HG03439 (cell line): ENCODE measurements at regions not wholly inside any gene's neighbourhood (a gene's known extent, or its start where the extent isn't known, plus 50 kb on each side); places are given as distances from the start of the nearest gene placed in this dataset.
"Not testable (repeated sequence)": the region's sequence is repeated elsewhere in the genome, so short reads cannot be mapped to it uniquely, and the experiment has no call there.

Source experiments
- ATAC-seq: cut with Tn5 transposase; IDR thresholded peaks from one replicate; pipeline ENCODE4 v1.9.1; 2021; ENCODE audit warnings: mild to moderate bottlenecking, moderate library complexity; ENCODE audit not compliant: unreplicated experiment

DNA sequence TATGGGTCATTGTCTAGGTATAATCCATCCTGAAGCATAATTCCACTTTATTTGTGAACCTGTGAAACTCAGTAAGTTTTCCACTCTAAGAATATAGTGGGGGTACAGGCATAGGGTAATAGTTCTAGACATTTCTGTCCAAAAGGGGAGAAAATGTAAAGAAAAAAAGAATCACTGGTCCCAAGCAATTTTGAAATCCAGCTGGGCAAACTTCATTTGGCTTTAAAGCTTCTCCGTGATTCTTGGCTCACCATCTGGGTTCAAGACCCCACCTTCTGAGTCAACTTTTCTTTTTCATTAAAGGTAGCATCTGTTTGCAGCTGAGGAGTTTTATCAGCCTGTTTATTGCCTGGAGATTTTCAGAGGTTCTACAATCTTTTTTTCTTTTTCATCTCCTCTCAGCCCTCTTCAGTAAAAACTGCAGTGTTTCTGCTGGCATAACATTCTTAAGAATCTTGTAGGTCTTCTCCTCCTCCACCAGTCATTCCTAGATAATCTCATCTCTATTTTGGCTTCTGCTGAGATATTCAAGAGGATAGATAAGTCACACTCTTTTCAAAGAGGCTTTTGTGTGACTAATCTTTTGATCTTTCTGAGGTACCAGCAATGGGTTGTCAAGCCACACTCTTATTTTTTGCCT is 126.1 kb upstream of the PITX1 start:
- ATAC-seq = no peak

- no peak for ATAC-seq
Observed at GRCh38 chr5:135159626-135160025, 125.6 kb upstream of the PITX1 start.

- ATAC-seq = no peak
Observed at GRCh38 chr5:135158982-135159381, 125.0 kb upstream of the PITX1 start.

GRCh38 chr5:135158314-135158697 is 124.3 kb upstream of the PITX1 start:
- ATAC-seq = no peak

DNA sequence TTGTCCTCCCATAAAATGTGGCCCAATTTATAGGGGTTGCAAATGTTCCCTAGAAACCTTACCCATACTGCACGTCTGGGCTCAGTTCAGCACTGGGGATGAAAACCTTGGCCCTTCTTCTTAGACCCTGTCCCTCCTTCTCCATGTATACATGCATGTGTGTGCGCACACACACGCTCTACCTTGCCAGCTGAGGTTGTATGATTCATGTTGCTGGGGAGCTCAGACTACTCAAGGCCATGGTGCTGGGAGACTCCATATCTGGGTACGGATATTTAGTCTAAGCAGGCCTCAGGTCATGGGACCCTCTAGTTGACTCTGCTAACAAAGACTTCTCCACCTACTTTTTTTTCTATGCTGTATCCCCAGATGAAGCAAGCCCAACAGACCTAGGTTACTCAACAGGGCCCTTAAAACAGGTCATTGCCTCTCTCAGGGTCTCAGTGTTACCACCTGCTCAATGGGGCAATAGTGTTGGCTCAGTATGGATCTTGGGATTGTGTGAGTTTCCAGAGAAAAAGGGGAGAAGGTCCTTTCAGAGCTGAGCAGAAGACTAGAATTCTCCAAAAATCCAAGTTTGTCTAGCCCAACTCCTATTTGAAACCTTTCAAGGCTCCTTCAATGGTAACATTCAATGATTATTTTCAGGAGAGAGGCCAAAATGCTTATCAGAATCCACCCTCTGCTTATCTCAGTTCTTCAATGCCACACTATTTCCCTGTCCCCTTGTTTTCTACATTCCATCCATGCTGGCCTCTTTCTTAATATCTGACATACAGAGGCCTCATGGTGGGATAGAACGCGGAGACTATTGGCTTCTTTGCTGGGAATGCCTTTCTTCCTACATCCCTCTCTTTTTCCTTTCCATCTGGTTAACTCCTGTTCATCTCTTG is 123.6 kb upstream of the PITX1 start:
- ATAC-seq = no peak

DNA sequence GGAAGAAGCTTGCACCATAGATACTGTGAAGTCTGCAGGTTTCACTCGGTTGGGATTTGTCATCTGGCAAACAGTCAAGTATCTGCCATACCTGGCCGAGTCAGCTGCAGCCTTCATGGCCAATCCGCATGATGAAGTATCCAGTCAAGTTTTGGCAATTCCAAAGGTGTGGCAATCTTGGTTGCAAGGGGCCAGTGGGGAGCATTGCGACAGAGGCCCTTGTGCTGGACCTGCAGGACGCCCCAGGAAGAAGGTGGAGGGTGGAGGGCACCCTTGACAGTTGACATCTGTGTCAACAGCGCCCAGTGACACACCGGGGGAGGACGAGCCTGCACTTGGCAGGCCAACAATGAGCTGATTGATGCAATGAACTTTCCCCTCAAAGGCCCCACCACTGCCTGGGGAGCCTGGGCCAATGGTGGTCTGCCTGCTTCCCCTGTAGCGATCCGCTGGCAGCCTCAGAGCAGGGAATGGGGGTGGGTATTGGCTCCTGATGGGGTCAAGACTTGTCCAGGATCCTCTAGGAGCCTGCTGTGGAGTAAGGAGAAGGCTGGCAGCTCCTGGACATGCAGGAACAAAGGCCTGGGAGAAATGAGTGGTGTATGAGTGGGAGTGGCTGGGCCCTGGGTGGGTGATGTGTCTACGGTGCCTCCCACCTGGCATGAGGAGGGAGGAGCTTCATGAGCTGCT is 122.8 kb upstream of the PITX1 start:
- no peak for ATAC-seq

DNA sequence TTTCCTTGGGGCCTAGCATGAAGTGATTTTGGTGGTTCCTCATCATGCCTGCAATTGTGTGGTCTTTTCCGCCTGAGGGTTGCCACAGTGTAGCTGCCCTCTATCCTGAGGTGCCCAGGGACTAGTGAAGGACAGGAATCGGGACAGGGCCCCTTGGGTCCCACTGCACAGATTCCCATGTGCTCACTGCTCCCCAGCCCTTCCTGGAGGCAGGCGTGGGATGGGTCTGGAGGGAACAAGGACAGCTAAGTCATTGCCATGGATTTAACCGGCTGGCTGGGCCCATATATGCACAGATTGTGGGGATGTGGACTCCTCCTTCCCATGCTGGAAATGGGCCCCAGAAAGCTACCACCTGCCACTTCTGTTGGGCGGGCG is 122.3 kb upstream of the PITX1 start:
- no peak for ATAC-seq

DNA sequence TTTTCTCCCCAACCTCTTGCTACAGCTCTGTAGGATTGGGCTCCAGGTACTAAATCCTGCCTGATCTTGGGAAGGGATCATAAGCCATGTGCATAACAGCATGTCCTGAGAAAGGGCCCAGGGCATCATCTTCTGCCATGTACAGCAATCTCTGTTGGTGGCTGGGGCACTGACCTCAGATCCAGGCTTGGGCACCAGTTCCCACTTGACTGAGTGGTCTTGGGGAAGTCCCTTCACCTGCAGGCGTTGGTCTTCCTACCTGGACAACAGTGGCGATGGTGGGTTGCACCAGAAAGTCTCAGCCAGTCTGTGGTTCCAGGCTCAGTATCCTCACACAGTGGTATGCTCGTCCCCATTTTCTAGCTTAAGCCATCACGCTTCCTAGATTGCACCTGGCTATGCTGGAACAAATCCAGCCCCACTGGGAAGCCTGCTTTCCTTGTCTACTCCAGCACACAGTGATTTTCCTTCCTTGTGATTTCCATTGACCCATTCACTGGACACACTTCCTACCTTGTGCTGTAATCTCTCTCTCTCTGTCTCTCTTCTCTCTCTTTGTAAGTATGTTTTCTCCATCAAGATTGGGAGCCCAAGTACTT is 121.7 kb upstream of the PITX1 start:
- ATAC-seq = no peak

DNA sequence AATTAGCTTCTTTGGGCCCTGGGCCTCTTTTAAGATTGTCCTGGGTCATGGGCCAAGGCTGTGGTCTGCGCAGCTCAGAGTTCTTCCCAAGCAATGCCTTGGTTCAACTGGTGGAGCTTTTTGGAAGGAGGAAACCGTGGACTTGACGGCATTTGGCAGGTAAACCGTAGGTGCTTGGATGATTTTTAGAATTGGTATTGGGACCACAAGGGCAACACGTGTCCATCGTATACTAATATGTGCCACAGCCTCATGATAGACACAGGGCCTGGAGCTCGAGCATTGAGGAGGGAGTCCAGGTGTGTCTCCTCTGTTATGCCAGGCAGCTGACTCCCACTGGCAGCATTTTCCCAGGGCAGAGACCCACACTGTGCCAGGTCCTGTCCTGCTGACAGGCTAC is 120.9 kb upstream of the PITX1 start:
- ATAC-seq = no peak

DNA sequence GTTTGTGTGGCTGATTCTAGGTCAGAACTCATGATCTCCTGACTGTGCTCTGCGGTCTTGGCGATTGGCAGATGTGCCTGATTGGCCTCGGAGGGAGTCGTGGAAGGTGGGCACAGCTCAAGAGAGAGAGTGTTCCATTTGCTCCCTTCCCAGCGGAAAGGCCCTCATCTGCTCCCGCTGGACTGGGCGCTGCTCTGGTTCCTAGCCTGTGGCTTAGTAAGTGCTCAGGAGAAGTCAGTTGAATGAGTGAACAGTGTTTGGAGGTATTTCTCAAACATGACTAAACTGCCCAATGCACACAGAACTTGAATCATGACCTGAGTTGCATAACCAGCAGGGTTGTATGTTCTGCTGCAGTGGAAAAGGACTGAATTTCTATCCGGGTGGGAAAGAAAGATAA is 120.2 kb upstream of the PITX1 start:
- no peak for ATAC-seq

DNA sequence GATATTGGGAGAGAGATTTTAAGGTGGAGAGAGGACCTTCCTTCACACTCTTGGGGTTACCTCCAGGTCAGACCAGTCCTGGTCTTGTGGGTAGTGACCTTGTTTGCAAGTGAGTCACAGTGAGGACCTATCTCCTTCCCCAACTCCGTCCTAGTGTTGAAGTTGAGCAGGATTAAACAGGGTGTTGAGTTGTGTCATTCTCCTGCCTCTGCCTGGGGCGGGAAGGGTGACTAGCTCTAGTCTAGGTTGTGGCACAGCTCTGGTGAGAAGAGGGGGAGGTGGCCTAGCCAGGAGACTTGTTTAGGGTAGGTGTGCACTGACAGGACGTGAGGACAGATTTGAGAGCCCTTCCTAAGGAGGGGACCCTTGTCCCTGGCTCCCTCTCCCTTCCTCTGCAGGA is 119.6 kb upstream of the PITX1 start:
- no peak for ATAC-seq

DNA sequence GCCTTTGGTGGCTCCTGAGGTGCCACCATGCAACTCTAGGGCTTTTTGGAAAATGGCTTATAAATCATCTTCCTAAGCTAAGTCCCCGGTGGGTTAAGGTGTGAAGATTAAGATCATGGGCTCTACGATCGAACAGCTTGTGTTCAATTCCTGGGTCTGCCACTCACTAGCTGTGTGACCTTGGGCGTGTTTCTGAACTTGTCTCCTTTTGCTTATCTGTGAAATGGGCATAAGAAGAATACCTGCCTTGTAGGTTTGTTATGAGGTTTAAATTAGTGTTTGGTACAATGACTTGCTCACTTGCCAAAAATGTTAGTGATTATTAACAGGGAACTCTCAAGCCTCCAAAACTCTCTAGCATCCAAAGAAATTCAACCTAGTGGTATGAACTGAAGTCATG is 119.2 kb upstream of the PITX1 start:
- ATAC-seq = no peak

DNA sequence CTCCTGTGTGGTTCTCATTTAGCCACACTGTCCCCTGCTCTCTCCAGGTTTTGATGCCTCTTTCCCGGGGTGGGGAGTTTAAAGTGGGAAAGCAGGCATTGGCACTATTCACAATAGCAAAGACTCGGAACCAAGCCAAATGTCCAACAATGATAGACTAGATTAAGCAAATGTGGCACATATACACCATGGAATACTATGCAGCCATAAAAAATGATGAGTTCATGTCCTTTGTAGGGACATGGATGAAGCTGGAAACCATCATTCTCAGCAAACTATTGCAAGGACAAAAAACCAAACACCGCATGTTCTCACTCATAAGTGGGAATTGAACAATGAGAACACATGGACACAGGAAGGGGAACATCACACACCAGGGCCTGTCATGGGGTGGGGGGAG is 117.6 kb upstream of the PITX1 start:
- not testable (repeated sequence) for ATAC-seq

- no peak for ATAC-seq
Observed at GRCh38 chr5:135151256-135151655, 117.2 kb upstream of the PITX1 start.

- no peak for ATAC-seq
Observed at GRCh38 chr5:135150767-135151166, 116.7 kb upstream of the PITX1 start.

- ATAC-seq = no peak
Observed at GRCh38 chr5:135149956-135150723, 116.1 kb upstream of the PITX1 start.

DNA sequence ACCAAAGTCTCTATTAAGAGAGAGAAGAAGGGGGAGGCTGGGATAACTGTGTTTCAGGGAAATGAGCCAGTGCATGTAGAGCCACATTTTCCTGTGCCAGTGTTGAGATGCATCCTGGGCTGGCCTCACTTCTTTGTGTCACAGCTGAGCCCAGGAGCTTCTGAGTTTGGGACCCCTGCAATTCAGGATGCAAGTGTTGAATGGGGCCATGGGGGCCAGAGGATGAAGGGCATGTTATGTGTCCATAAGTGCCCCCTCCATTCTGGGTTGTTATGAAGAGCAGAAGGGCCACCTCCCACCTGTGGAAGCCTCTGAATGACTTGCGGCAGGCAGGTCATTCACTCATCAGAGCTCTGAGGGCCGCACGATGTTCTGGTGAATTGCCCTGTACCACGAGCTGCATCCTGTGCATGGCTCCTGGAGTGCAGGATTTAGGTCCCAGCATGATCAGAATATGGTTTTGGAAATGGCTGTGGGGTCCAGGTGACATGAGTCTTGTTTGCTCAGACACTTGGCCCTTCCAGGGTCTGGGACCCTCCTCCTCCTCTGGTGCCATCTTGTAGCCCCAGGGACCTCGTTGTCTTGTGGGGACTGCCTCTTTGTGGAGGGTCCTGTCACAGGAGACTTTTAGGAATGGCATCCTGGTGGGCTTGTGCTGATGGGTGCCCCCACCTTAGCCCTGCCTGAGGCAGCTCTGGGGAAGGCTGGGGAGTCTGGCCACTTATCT is 115.4 kb upstream of the PITX1 start:
- ATAC-seq = no peak

DNA sequence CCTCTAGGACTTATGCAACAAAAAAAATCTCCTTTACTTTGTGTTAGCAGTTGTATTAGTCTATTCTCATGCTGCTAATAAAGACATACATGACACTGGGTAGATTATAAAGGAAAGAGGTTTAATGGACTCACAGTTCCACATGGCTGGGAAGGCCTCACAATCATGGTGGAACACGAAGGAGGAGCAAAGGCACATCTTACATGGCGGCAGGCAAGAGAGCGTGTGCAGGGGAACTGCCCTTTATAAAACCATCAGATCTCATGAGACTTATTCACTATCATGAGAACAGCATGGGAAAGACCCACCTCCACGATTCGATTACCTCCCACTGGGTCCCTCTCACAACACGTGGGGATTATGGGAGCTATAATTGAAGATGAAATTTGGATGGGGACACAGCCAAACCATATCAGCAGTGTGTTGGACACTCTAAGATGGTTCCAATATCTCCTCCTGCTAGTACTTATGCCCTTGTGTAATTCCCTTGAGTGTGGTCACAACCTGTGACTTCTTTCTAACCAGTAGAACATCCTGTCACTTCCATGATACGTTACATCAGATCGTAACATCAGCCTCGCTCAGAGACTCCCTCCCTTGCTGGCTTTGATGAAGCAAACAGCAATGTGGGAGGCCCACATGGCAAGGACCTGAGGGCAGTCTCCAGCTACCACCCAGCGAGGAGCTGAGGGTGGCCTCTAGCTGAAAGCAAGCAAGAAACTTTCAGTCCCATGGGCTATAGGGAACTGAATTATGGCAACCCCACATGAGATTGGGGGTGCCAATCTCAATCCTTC is 113.5 kb upstream of the PITX1 start:
- ATAC-seq = no peak

GRCh38 chr5:135145985-135146384 is 112.0 kb upstream of the PITX1 start:
- no peak for ATAC-seq
